ENCODE measurements at regions not wholly inside any gene's neighbourhood (a gene's known extent, or its start where the extent isn't known, plus 50 kb on each side); places are given as distances from the start of the nearest gene placed in this dataset.

- Histone ChIP-seq H3K4me1 (ENCODE audit: control insufficient read depth, insufficient read depth, low read length) (no peaks in the 10 kb centered on the region), H3K27ac (ENCODE audit: low read length) (no peak overlapping the region), H3K4me3 (ENCODE audit: low read length) (no peak overlapping the region), H3K9me3 (ENCODE audit: control insufficient read depth, low read depth, low read length) (no peaks in the 10 kb centered on the region), H3K27me3 (ENCODE audit: control insufficient read depth, insufficient read depth, low read length) (no peaks in the 10 kb centered on the region), H3K36me3 (ENCODE audit: control insufficient read depth, insufficient read depth, low read length) (no peaks in the 10 kb centered on the region)
- DNase-seq, result no peak
- WGBS (ENCODE audit: insufficient coverage, low lambda C conversion rate), result 100% methylated on average over 1 of the region's 1 CpG
These were observed 156.4 kb upstream of the MAP3K1 start for GRCh38 chr5:56658972-56659371.

GRCh38 chr5:56656846-56657726 is 158.3 kb upstream of the MAP3K1 start:
- Histone ChIP-seq H3K4me3 (ENCODE audit: low read length) (no peak overlapping the region), H3K36me3 (ENCODE audit: control insufficient read depth, insufficient read depth, low read length) (no peaks in the 10 kb centered on the region), H3K9me3 (ENCODE audit: control insufficient read depth, low read depth, low read length) (no peaks in the 10 kb centered on the region), H3K27me3 (ENCODE audit: control insufficient read depth, insufficient read depth, low read length) (no peaks in the 10 kb centered on the region), H3K4me1 (ENCODE audit: control insufficient read depth, insufficient read depth, low read length) (no peaks in the 10 kb centered on the region), H3K27ac (ENCODE audit: low read length) (no peak overlapping the region)
- no peak for DNase-seq
- no CpG with 5 or more reads among the region's 2 CpGs for WGBS (ENCODE audit: insufficient coverage, low lambda C conversion rate)

GRCh38 chr5:56651893-56652292 is 163.5 kb upstream of the MAP3K1 start:
- H3K27me3 ChIP-seq (ENCODE audit: control insufficient read depth, insufficient read depth, low read length), result no peaks in the 10 kb centered on the region
- no peak overlapping the region for H3K27ac ChIP-seq (ENCODE audit: low read length)

GRCh38 chr5:56650386-56650785 is 165.0 kb upstream of the MAP3K1 start:
- WGBS (ENCODE audit: insufficient coverage, low lambda C conversion rate), result 93% methylated on average over 3 of the region's 4 CpGs

More at GRCh38 chr5:56651893-56652292, 163.5 kb upstream of the MAP3K1 start:
- Histone ChIP-seq H3K4me3 (ENCODE audit: low read length) (no peak overlapping the region), H3K36me3 (ENCODE audit: control insufficient read depth, insufficient read depth, low read length) (no peaks in the 10 kb centered on the region), H3K4me1 (ENCODE audit: control insufficient read depth, insufficient read depth, low read length) (no peaks in the 10 kb centered on the region), H3K9me3 (ENCODE audit: control insufficient read depth, low read depth, low read length) (no peaks in the 10 kb centered on the region)
- DNase-seq, result no peak

GRCh38 chr5:56649569-56649968 is 165.8 kb upstream of the MAP3K1 start:
- Histone ChIP-seq H3K4me1 (ENCODE audit: control insufficient read depth, insufficient read depth, low read length) (no peaks in the 10 kb centered on the region), H3K27ac (ENCODE audit: low read length) (no peak overlapping the region), H3K9me3 (ENCODE audit: control insufficient read depth, low read depth, low read length) (no peaks in the 10 kb centered on the region), H3K4me3 (ENCODE audit: low read length) (no peak overlapping the region), H3K27me3 (ENCODE audit: control insufficient read depth, insufficient read depth, low read length) (no peaks in the 10 kb centered on the region), H3K36me3 (ENCODE audit: control insufficient read depth, insufficient read depth, low read length) (no peaks in the 10 kb centered on the region)
- WGBS (ENCODE audit: insufficient coverage, low lambda C conversion rate), result no CpG with 5 or more reads among the region's 4 CpGs
- no peak for DNase-seq

More at GRCh38 chr5:56650386-56650785, 165.0 kb upstream of the MAP3K1 start:
- no peak for DNase-seq
- H3K9me3 ChIP-seq (ENCODE audit: control insufficient read depth, low read depth, low read length), result no peaks in the 10 kb centered on the region
- no peaks in the 10 kb centered on the region for H3K36me3 ChIP-seq (ENCODE audit: control insufficient read depth, insufficient read depth, low read length)
- no peak overlapping the region for H3K27ac ChIP-seq (ENCODE audit: low read length)
- H3K27me3 ChIP-seq (ENCODE audit: control insufficient read depth, insufficient read depth, low read length), result no peaks in the 10 kb centered on the region
- no peak overlapping the region for H3K4me3 ChIP-seq (ENCODE audit: low read length)
- H3K4me1 ChIP-seq (ENCODE audit: control insufficient read depth, insufficient read depth, low read length), result no peaks in the 10 kb centered on the region

- Histone ChIP-seq H3K27me3 (ENCODE audit: control insufficient read depth, insufficient read depth, low read length) (no peaks in the 10 kb centered on the region), H3K4me1 (ENCODE audit: control insufficient read depth, insufficient read depth, low read length) (no peaks in the 10 kb centered on the region), H3K9me3 (ENCODE audit: control insufficient read depth, low read depth, low read length) (no peaks in the 10 kb centered on the region), H3K27ac (ENCODE audit: low read length) (no peak overlapping the region), H3K36me3 (ENCODE audit: control insufficient read depth, insufficient read depth, low read length) (no peaks in the 10 kb centered on the region), H3K4me3 (ENCODE audit: low read length) (no peak overlapping the region)
- DNase-seq, result no peak
- WGBS (ENCODE audit: insufficient coverage, low lambda C conversion rate), result no CpG with 5 or more reads among the region's 2 CpGs
These were observed 166.8 kb upstream of the MAP3K1 start for GRCh38 chr5:56648460-56649034.

- Histone ChIP-seq H3K4me3 (ENCODE audit: low read length) (no peak overlapping the region), H3K36me3 (ENCODE audit: control insufficient read depth, insufficient read depth, low read length) (no peaks in the 10 kb centered on the region), H3K9me3 (ENCODE audit: control insufficient read depth, low read depth, low read length) (no peaks in the 10 kb centered on the region), H3K4me1 (ENCODE audit: control insufficient read depth, insufficient read depth, low read length) (no peaks in the 10 kb centered on the region), H3K27ac (ENCODE audit: low read length) (no peak overlapping the region), H3K27me3 (ENCODE audit: control insufficient read depth, insufficient read depth, low read length) (no peaks in the 10 kb centered on the region)
- DNase-seq, result no peak
- 100% methylated on average over 1 of the region's 4 CpGs for WGBS (ENCODE audit: insufficient coverage, low lambda C conversion rate)
These were observed 168.1 kb upstream of the MAP3K1 start for GRCh38 chr5:56647099-56647850.

GRCh38 chr5:56641635-56642260 is 173.6 kb upstream of the MAP3K1 start:
- peaks cover 52% of the 10 kb centered on the region for H3K4me1 ChIP-seq (ENCODE audit: control insufficient read depth, insufficient read depth, low read length)
- no peaks in the 10 kb centered on the region for H3K36me3 ChIP-seq (ENCODE audit: control insufficient read depth, insufficient read depth, low read length)
- DNase-seq, result peak in 1 of 2 donors; percentile 46
- 56% methylated on average over 5 of the region's 8 CpGs for WGBS (ENCODE audit: insufficient coverage, low lambda C conversion rate)
- no peaks in the 10 kb centered on the region for H3K9me3 ChIP-seq (ENCODE audit: control insufficient read depth, low read depth, low read length)
- no peak overlapping the region for H3K27ac ChIP-seq (ENCODE audit: low read length)
- no peaks in the 10 kb centered on the region for H3K27me3 ChIP-seq (ENCODE audit: control insufficient read depth, insufficient read depth, low read length)
- no peak overlapping the region for H3K4me3 ChIP-seq (ENCODE audit: low read length)

GRCh38 chr5:56640763-56641406 is 174.5 kb upstream of the MAP3K1 start:
- Histone ChIP-seq H3K36me3 (ENCODE audit: control insufficient read depth, insufficient read depth, low read length) (no peaks in the 10 kb centered on the region), H3K4me3 (ENCODE audit: low read length) (no peak overlapping the region), H3K9me3 (ENCODE audit: control insufficient read depth, low read depth, low read length) (no peaks in the 10 kb centered on the region), H3K27ac (ENCODE audit: low read length) (no peak overlapping the region), H3K4me1 (ENCODE audit: control insufficient read depth, insufficient read depth, low read length) (peaks cover 55% of the 10 kb centered on the region), H3K27me3 (ENCODE audit: control insufficient read depth, insufficient read depth, low read length) (no peaks in the 10 kb centered on the region)
- 92% methylated on average over 2 of the region's 3 CpGs for WGBS (ENCODE audit: insufficient coverage, low lambda C conversion rate)
- peak in 1 of 2 donors; percentile 44 for DNase-seq

- Histone ChIP-seq H3K27ac (ENCODE audit: low read length) (peak overlapping the region; percentile 72), H3K27me3 (ENCODE audit: control insufficient read depth, insufficient read depth, low read length) (no peaks in the 10 kb centered on the region), H3K36me3 (ENCODE audit: control insufficient read depth, insufficient read depth, low read length) (no peaks in the 10 kb centered on the region), H3K4me3 (ENCODE audit: low read length) (no peak overlapping the region), H3K9me3 (ENCODE audit: control insufficient read depth, low read depth, low read length) (no peaks in the 10 kb centered on the region), H3K4me1 (ENCODE audit: control insufficient read depth, insufficient read depth, low read length) (peaks cover 55% of the 10 kb centered on the region)
- WGBS (ENCODE audit: insufficient coverage, low lambda C conversion rate), result 40% methylated on average over 1 of the region's 2 CpGs
- DNase-seq, result peak; percentile 72 to 84
These were observed 175.9 kb upstream of the MAP3K1 start for GRCh38 chr5:56639476-56639875.
